HepG2 (cell line): ENCODE measurements at regions not wholly inside any gene's neighbourhood (a gene's known extent, or its start where the extent isn't known, plus 50 kb on each side); places are given as distances from the start of the nearest gene placed in this dataset.

Experiments used
- ATAC-seq: fragments of 200-7000 bp; cut with Tn5 transposase; 3 replicates; pipeline ENCODE4 v1.9.1; 2020; ENCODE audit warnings: mild to moderate bottlenecking, moderate library complexity
- BruUV-seq: library from RNA; stranded (reverse); fragments of 400-500 nt; replicated peaks from 2 replicates; lab custom pipeline; 2021; lab: Mats Ljungman, UMichigan
- CTCF ChIA-PET: fragments of 300-600 bp; formaldehyde crosslinking; extraction: SDS; loops from one replicate; lab custom pipeline; 2021; ENCODE audit warnings: low total read pairs, inconsistent platforms, low intra/inter-chr PET ratio; lab: Yijun Ruan, JAX
- POLR2A ChIA-PET: fragments of 350-600 bp; sonication (Branson Sonifier 250); formaldehyde crosslinking; loops from one replicate; lab custom pipeline; 2020; ENCODE audit warnings: antibody characterized with exemption, inconsistent platforms; lab: Yijun Ruan, JAX
- DNase-seq: peaks from one replicate; pipeline ENCODE4 v3.0.0-alpha.2; 2015; ENCODE audit warnings: low spot score
- FAIRE-seq: peaks from 3 replicates; lab custom pipeline; 2011; peaks lifted over from hg19 to GRCh38; lab: Jason Lieb, UNC
- H2AFZ ChIP-seq: one replicate; pipeline ENCODE4 v1.6.1; 2011; ENCODE audit warnings: low read length, inconsistent platforms
- H3K27ac ChIP-seq: fragments of 300-600 bp; 3 replicates; pipeline ENCODE4 v1.8.0; 2011; ENCODE audit warnings: mixed run types, mild to moderate bottlenecking, mixed read lengths, low read length, inconsistent platforms; ENCODE audit not compliant: insufficient read depth; ENCODE audit errors: extremely low read length
- H3K27me3 ChIP-seq, 2 experiments: fragments of 200-600 bp in 1 of 2; 2 replicates in 1 of 2; 3 replicates in 1 of 2; pipeline versions ENCODE4 v1.6.0 to v1.8.0; 2011; ENCODE audit warnings: low read length in 2 of 2, mild to moderate bottlenecking in 2 of 2, moderate library complexity in 2 of 2, inconsistent platforms in 1 of 2; ENCODE audit not compliant: insufficient read depth in 2 of 2, control insufficient read depth in 1 of 2
- H3K36me3 ChIP-seq, 2 experiments: fragments of 200-600 bp in 1 of 2; replicated peaks in 1 of 2; 2 replicates in 1 of 2; 3 replicates in 1 of 2; pipeline versions ENCODE4 v1.5.1 to v1.8.0; 2011; ENCODE audit warnings: low read length in 2 of 2, inconsistent platforms in 1 of 2; ENCODE audit not compliant: insufficient read depth in 2 of 2, control insufficient read depth in 1 of 2
- H3K4me1 ChIP-seq: 2 replicates; pipeline ENCODE4 v1.5.1; 2012; ENCODE audit warnings: low read length, inconsistent platforms; ENCODE audit not compliant: insufficient read depth
- H3K4me2 ChIP-seq: 2 replicates; pipeline ENCODE4 v1.6.0; 2011; ENCODE audit warnings: low read depth, low read length, inconsistent platforms
- H3K4me3 ChIP-seq, 3 experiments: fragments of 200-600 bp in 1 of 3; sonication (generic), shearing (Covaris generic) in 1 of 3; replicated peaks in 1 of 3; 2 replicates each; pipeline ENCODE4 v1.5.1; 2011 to 2016; ENCODE audit warnings: low read length in 3 of 3, inconsistent platforms in 2 of 3, low read depth in 2 of 3, mild to moderate bottlenecking in 2 of 3, control low read depth in 1 of 3, mixed read lengths in 1 of 3; ENCODE audit not compliant: insufficient read depth in 1 of 3
- H3K79me2 ChIP-seq: one replicate; pipeline ENCODE4 v1.6.1; 2011; ENCODE audit warnings: low read length, inconsistent platforms; ENCODE audit not compliant: insufficient read depth
- H3K9ac ChIP-seq: 2 replicates; pipeline ENCODE4 v1.6.0; 2011; ENCODE audit warnings: mild to moderate bottlenecking, low read depth, low read length, inconsistent platforms; ENCODE audit not compliant: insufficient read depth
- H3K9me3 ChIP-seq: 2 replicates; pipeline ENCODE4 v1.5.1; 2012; ENCODE audit warnings: mild to moderate bottlenecking, low read length
- H4K20me1 ChIP-seq: 2 replicates; pipeline ENCODE4 v1.6.0; 2011; ENCODE audit warnings: inconsistent platforms, mild to moderate bottlenecking, low read length, moderate library complexity; ENCODE audit not compliant: insufficient read depth
- KDM4B ChIP-seq: sonication (generic); formaldehyde crosslinking; IDR thresholded peaks from 2 replicates; pipeline ENCODE4 v1.4.0; 2020; ENCODE audit warnings: missing genetic modification reagents
- RERE ChIP-seq: IDR thresholded peaks from 2 replicates; pipeline ENCODE4 v1.6.1; 2016; ENCODE audit warnings: low read depth, missing genetic modification reagents, missing compliant biosample characterization
- UBTF ChIP-seq: sonication (generic); formaldehyde crosslinking; IDR thresholded peaks from 2 replicates; pipeline ENCODE4 v1.4.0; 2020; ENCODE audit warnings: mild to moderate bottlenecking, missing genetic modification reagents
- ZNF121 ChIP-seq: sonication (generic); formaldehyde crosslinking; IDR thresholded peaks from 2 replicates; pipeline ENCODE4 v1.5.0; 2020; ENCODE audit warnings: mild to moderate bottlenecking, missing genetic modification reagents
- ZNF644 ChIP-seq: IDR thresholded peaks from 2 replicates; pipeline ENCODE4 v1.6.1; 2016; ENCODE audit warnings: low read depth
- WGBS: methylation state at CpG from one replicate; pipeline ENCODE4 v1.1.6; 2017; ENCODE audit warnings: low lambda C conversion rate; 5-methylcytosine and 5-hydroxymethylcytosine counted together
- in situ Hi-C: cut with HindIII; loops from 2 replicates; pipeline ENCODE4 v1.10.0; 2017; ENCODE audit warnings: low pct_unique_long_range_greater_than_20kb; ENCODE audit not compliant: extremely low pct_ligation_motif_present
- intact Hi-C: fragments of 100-400 bp; cut with micrococcal nuclease; formaldehyde crosslinking; loops from one replicate; pipeline ENCODE4 v1.10.0; 2022; ENCODE audit not compliant: unreplicated experiment

- peaks cover 4% of the 10 kb centered on the region for H3K79me2 ChIP-seq
- H3K27ac ChIP-seq, result peak overlapping the region; percentile 69
- POLR2A ChIA-PET, result no interaction called here
- DNase-seq, result no peak
- in situ Hi-C loops, result no loop called here
- no peaks in the 10 kb centered on the region for H4K20me1 ChIP-seq
- H3K4me1 ChIP-seq, result peaks cover 68% of the 10 kb centered on the region
- CTCF ChIA-PET, result no interaction called here
- no peak overlapping the region for H3K9ac ChIP-seq
- no peaks in the 10 kb centered on the region for H3K9me3 ChIP-seq
- no peak overlapping the region for H3K4me3 ChIP-seq
- intact Hi-C loops, result no loop called here
- TF ChIP-seq ZNF644 (CRISPR knock-in tag), result no peak
- no peak for TF ChIP-seq ZNF121
- no peak for TF ChIP-seq KDM4B
- TF ChIP-seq UBTF (CRISPR knock-in tag), result no peak
- no peak for TF ChIP-seq RERE (CRISPR knock-in tag)
- H3K4me2 ChIP-seq, result peak overlapping the region; percentile 68
- WGBS, result 82% methylated on average over 4 of the region's 4 CpGs
- H3K27me3 ChIP-seq, result no peaks in the 10 kb centered on the region
- no peaks in the 10 kb centered on the region; a peak in 1 of 5 replicates for H3K36me3 ChIP-seq
- FAIRE-seq, result no peak
- no peak overlapping the region for H2AFZ ChIP-seq
- ATAC-seq, result no peak
- no TSS peak for BruUV-seq
These were observed 265.5 kb upstream of the C2CD4B start for GRCh38 chr15:62430552-62430951.
